CD4-positive, alpha-beta T cell treated with Interleukin-12 subunit alpha and Interleukin-12 subunit beta, for 1 hour (primary cell): ENCODE measurements at regions not wholly inside any gene's neighbourhood (a gene's known extent, or its start where the extent isn't known, plus 50 kb on each side); places are given as distances from the start of the nearest gene placed in this dataset.

ENCODE experiments used
- DNase-seq: peaks from one replicate; pipeline ENCODE4 v3.0.0-alpha.2; 2020

GRCh38 chr11:115931548-115932083, 427.4 kb upstream of the CADM1 start:
- DNase-seq: no peak

GRCh38 chr11:115930886-115931547, 426.8 kb upstream of the CADM1 start:
- DNase-seq: no peak

- DNase-seq: no peak
Measured at GRCh38 chr11:115930291-115930690, 426.1 kb upstream of the CADM1 start.

- no peak for DNase-seq
Measured at GRCh38 chr11:115929618-115930129, 425.5 kb upstream of the CADM1 start.

- DNase-seq: no peak
Measured at GRCh38 chr11:115928811-115929210, 424.6 kb upstream of the CADM1 start.

- no peak for DNase-seq
Measured at GRCh38 chr11:115927823-115928329, 423.7 kb upstream of the CADM1 start.

GRCh38 chr11:115926601-115927000, 422.4 kb upstream of the CADM1 start:
- no peak for DNase-seq

GRCh38 chr11:115926138-115926537, 421.9 kb upstream of the CADM1 start:
- DNase-seq: no peak

GRCh38 chr11:115925568-115926090, 421.4 kb upstream of the CADM1 start:
- no peak for DNase-seq

- no peak for DNase-seq
Measured at GRCh38 chr11:115924744-115925567, 420.7 kb upstream of the CADM1 start.

GRCh38 chr11:115922876-115923275, 418.7 kb upstream of the CADM1 start:
- DNase-seq: no peak

GRCh38 chr11:115921986-115922385, 417.8 kb upstream of the CADM1 start:
- DNase-seq: no peak

- DNase-seq: no peak
Measured at GRCh38 chr11:115921540-115921939, 417.3 kb upstream of the CADM1 start.

- no peak for DNase-seq
Measured at GRCh38 chr11:115920841-115921480, 416.7 kb upstream of the CADM1 start.

GRCh38 chr11:115920092-115920461, 415.9 kb upstream of the CADM1 start:
- no peak for DNase-seq

- no peak for DNase-seq
Measured at GRCh38 chr11:115919341-115920091, 415.3 kb upstream of the CADM1 start.

GRCh38 chr11:115918576-115918975, 414.4 kb upstream of the CADM1 start:
- no peak for DNase-seq

GRCh38 chr11:115916608-115917007, 412.4 kb upstream of the CADM1 start:
- no peak for DNase-seq

GRCh38 chr11:115912484-115912945, 408.3 kb upstream of the CADM1 start:
- DNase-seq: no peak

GRCh38 chr11:115911613-115912346, 407.6 kb upstream of the CADM1 start:
- DNase-seq: no peak

GRCh38 chr11:115910379-115910778, 406.2 kb upstream of the CADM1 start:
- DNase-seq: no peak
